PFSK-1 (cell line): ENCODE measurements at regions not wholly inside any gene's neighbourhood (a gene's known extent, or its start where the extent isn't known, plus 50 kb on each side); places are given as distances from the start of the nearest gene placed in this dataset.

Source experiments
- SIN3A ChIP-seq: IDR thresholded peaks from 2 replicates; pipeline ENCODE4 v1.6.1; 2012; ENCODE audit warnings: mild to moderate bottlenecking, low read length, moderate library complexity, borderline replicate concordance; ENCODE audit not compliant: insufficient read depth
- TAF1 ChIP-seq: IDR thresholded peaks from 2 replicates; pipeline ENCODE4 v1.6.1; 2012; ENCODE audit warnings: low read length, control low read depth, borderline replicate concordance; ENCODE audit not compliant: insufficient read depth

DNA sequence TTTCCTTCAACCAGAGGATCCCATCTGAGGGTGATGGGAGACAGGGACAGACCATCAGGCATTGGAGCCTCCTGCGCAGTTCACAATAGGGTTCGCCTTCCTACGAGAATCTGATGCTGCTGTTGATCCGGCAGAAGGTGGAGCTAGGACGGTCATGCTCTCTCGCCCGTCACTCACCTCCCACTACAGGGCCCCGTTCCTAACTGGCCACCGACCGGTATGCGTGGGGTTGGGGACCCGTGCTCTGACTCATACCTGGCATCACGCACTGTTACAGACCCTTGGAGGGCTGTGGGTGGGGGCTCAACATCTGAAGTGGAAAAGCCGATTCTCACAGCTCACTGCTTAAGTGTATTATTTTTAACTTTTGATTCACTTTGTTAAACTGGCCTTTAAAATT lies 402.3 kb downstream of the BRD1 start:
- no peak for TF ChIP-seq TAF1
- TF ChIP-seq SIN3A = no peak
